Activated naive CD4-positive, alpha-beta T cell treated with anti-CD3 and anti-CD28 coated beads, Interleukin-2, amount 50 U/mL, for 16 hours (primary cell): ENCODE measurements at regions not wholly inside any gene's neighbourhood (a gene's known extent, or its start where the extent isn't known, plus 50 kb on each side); places are given as distances from the start of the nearest gene placed in this dataset.
"Not testable (repeated sequence)": the region's sequence is repeated elsewhere in the genome, so short reads cannot be mapped to it uniquely, and the experiment has no call there.

Source experiments
- DNase-seq: peaks from one replicate; pipeline ENCODE4 v3.0.0-alpha.2; 2020

- DNase-seq = no peak
Measured at GRCh38 chr1:82152356-82153271, 351.9 kb downstream of the ADGRL2 start.

DNA sequence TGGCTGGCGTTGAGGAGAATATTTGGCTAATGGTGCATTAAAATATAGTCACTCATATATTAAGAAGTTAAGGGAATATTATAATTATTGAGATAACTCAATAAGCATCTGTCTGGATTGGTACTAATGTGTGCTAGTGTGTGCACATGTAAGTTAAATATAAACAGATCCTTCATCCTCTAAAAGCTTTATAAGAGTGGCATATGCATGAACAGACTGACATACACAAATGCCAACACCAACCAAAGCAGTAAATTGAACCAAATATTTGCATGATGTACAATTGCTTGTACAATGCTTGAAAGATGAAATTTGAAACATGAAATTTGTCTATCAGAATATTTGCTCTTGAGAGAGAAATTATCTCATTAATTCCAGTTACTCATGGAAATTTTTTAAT is 344.9 kb downstream of the ADGRL2 start:
- no peak for DNase-seq

DNA sequence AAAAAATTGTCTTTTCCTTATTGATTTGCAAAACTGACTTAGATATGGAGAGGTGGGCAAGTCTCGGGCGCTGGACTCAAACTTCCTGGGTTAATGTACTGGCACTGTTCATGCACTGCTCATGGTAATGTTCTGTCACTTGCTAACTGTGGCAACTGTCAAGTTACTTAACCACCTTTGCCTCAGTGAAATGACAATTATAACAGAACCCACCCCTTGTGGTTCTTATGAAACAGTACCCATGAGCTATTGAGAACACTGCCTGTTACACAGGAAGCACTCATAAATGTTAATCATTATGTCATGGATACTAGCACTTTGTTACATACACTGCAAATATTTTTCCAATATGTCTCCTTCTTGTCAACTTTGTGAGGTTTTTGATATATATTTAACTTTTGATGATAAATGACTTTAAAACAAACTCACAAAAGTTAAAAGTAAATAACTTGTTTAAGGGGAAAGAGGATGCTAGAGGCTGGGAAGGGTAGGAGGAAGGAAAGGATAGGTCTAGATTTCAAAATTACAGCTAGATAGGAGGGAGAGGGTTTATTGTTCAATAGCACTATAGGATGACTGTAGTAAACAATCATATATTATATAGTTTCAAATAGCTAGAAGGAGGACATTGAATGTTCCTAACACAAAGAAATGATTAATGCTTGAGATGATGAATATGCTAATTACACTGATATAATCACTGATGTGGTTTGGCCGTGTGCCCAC is 342.5 kb downstream of the ADGRL2 start:
- DNase-seq = no peak

- DNase-seq = no peak
Measured at GRCh38 chr1:82141390-82141789, 340.7 kb downstream of the ADGRL2 start.

GRCh38 chr1:82139751-82140468 is 339.2 kb downstream of the ADGRL2 start:
- DNase-seq = no peak

DNA sequence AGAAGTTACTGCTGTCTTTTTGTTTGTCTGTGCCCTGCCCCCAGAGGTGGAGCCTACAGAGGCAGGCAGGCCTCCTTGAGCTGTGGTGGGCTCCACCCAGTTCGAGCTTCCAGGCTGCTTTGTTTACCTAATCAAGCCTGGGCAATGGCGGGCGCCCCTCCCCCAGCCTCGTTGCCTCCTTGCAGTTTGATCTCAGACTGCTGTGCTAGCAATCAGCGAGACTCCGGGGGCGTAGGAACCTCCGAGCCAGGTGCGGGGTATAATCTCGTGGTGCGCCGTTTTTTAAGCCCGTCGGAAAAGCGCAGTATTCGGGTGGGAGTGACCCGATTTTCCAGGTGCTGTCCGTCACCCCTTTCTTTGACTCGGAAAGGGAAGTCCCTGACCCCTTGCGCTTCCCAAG is 335.6 kb downstream of the ADGRL2 start:
- DNase-seq = not testable (repeated sequence)

DNA sequence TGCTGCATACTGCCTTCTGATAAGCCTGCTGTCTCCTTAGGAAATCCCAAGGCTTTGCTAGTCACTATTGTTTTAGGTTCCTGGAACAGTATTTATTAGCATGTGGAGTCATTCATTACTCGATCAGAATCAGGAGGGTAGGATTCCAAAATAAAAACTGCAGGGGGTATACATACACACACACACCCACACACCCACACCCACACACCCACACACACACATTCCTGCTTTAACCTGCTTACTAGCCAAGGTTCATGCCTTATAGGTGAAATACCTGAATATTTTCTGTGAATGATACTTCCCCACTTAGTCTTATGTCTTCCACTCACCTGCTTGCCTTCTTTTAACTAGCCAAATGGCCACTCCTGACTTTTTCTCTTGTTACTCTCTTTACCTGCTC is 325.1 kb downstream of the ADGRL2 start:
- no peak for DNase-seq

- DNase-seq = no peak
Measured at GRCh38 chr1:82125119-82125518, 324.4 kb downstream of the ADGRL2 start.

DNA sequence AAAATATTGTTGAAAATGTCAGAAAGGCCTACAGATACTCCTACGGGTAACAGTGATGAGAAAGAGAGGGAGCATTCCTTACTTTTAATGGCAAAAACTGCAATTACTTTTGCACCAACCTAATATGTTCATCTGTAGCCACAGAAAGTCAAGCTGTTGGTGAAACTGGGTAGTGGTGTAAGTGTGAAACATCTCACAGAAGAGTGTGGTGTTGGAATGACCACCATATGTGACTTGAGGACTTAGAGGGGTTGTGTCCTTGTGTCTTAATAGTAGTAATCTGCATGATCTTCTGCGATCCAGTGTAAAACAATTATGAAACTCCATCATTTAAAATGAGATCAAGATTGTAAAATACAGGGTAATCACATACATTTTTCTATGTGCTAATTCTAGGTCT is 320.7 kb downstream of the ADGRL2 start:
- DNase-seq = no peak

GRCh38 chr1:82116105-82116504 is 315.4 kb downstream of the ADGRL2 start:
- DNase-seq = no peak

DNA sequence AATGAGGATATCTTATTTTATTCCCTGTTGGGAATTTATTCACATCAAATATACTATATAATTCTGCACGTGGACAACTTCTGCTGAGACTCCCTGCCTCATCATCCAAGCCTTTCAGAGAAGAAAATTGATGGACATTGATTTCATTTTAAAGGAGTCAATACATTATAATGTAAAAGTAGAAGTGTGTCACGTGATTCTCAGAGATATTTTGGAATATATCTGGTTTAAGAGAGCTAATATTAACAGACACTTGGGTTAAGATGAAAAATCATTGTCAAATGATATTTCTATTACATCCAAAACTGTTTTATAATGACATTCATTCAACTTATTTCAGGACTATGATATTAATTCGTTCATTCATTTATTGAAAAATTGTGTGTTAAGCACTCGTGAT is 314.2 kb downstream of the ADGRL2 start:
- DNase-seq = no peak

DNA sequence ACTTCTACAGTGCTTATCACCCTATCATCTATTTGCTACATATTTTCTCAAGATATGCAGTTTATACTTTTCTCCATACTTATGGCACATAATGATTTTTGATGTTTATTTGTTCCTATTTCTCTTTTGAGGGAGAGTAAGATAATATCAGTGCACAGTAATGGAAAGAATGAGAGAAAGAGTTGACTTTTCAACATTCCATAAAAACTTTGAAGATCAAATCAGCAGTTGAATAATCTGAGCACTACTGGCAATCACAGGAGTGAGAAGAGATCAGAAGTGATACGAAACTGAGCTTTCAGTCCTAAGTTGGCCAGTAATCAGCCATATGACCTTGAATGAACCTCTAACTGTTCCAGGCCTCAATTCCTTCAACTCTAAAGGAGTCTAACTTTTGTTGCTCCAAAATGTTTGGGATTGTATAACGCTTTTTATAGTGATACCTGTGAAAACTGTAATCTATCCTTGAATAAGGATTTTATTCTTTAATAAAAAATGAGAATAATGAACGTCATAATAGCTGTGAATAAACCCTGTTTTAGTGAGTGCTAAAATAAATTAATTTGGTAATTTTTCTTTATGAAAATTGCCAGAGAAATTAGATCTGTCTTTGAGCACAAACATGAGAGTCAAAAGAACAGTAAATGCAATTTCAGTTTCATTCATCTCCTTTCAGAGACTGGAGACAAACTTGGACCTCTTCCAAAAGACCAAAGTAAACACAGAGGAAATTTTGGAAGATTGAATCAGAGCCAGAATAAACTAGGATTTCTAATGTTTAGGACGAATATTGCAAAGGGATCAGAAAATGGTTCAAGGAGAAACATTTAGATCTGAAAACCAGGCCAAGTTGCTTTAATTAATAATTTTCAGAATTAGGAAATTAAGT is 309.9 kb downstream of the ADGRL2 start:
- DNase-seq = no peak

DNA sequence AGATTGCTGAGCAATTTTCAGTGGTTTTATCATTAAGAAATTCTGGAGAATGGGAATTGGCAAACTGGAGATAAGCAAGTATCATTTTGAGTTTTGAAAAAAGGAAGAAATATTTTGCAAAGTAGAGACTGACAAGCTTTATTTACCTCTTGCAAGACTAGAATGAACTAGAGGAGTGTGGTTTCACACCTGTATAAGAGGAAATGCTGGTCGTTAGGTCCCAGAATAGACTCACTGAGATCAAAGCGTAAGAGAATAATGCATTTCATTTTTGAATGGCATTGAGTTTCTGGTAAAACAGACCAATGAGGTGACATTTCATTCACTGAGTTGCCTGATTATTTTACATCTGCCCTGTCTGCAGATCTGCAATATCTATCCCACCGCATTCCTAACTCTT is 308.1 kb downstream of the ADGRL2 start:
- no peak for DNase-seq

- DNase-seq = no peak
Measured at GRCh38 chr1:82106672-82107071, 305.9 kb downstream of the ADGRL2 start.

GRCh38 chr1:82099170-82099569 is 298.4 kb downstream of the ADGRL2 start:
- DNase-seq = no peak

DNA sequence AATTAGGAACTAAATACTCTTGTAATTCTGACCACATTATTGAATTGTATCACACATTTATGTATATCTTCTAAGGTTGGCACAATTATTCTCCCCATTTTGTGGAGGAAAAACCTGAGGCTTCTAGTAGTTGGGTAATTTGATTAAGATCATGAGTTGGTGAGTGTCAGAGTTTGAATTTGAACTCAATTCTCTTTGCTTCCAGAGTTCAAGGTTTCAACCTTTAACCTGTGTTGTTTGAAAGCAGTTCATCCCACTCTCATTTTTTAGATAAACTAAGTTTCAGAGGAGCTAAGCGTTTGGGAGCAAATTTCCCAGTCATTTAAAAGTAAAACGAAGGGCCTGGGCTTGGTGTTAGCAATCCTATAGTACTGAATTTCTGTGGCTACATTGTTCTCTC is 293.4 kb downstream of the ADGRL2 start:
- no peak for DNase-seq

DNA sequence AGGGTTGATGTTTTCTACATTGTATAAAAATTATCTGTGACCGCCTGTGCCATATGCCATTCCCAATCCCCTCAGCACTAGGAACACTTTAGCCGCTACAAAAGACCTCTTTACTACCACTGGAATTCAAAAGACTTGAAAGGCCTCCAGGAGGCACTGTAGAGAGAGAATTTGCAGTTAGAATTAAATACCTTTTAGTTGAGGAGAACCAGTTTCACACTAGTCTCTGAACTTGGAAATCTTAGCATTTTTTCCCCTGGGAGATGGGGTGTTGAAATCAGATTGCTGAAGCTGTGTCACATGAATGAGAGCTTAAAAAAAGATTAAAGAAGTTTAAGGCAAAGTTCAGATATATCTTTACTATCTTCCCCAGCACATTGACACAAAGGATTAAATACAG is 291.0 kb downstream of the ADGRL2 start:
- no peak for DNase-seq

GRCh38 chr1:82091265-82091664 is 290.5 kb downstream of the ADGRL2 start:
- DNase-seq = no peak

GRCh38 chr1:82090104-82090503 is 289.4 kb downstream of the ADGRL2 start:
- no peak for DNase-seq

- DNase-seq = no peak
Measured at GRCh38 chr1:82086739-82087138, 286.0 kb downstream of the ADGRL2 start.

DNA sequence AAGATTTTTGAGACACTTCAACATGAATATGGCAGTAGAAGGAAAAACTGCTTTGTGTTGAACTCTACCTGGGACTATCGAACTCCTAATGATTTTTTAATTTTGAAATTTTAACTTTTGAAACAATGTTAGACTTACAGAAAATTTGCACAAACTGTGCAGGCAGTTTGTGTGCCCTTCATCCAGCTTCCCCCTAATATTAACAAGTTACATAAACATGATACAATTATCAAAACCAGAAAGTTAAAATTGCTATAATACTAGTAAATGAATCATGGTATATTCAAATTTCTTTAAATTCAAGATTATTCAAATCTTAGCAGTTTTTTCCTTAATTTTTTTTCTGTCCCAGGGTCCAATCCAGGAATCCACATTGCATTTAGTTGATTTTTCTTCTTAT is 278.9 kb downstream of the ADGRL2 start:
- DNase-seq = no peak

GRCh38 chr1:82073659-82074058 is 272.9 kb downstream of the ADGRL2 start:
- no peak for DNase-seq

DNA sequence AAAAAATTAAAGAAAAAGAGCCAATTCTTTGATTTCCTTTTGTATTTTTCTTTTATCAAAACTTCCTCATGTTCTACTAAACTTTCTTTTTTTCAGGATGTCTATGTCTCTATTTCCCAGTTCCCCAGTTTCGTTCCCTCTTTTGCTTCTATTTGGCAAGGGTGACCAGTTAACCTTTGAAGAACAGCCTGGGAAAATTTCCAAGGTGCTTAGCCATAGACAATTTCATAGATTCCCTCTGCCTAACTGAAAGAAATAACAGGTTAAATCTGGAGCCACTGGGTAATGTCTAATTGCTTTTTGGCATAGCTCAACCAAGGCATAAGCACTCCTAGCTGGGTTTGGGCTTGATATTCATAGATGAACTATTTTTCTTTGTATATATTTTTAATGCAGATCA is 272.3 kb downstream of the ADGRL2 start:
- DNase-seq = no peak
